ENCODE measurements at regions not wholly inside any gene's neighbourhood (a gene's known extent, or its start where the extent isn't known, plus 50 kb on each side); places are given as distances from the start of the nearest gene placed in this dataset.

GRCh38 chr13:105329359-105329758 is 1206.1 kb downstream of the EFNB2 start:
- Histone ChIP-seq H3K27ac (no peak overlapping the region), H3K4me1 (peaks cover 0 to 11% (median 0%) of the 10 kb centered on the region in 3 donors), H3K4me3 (no peak overlapping the region), H3K9me3 (no peaks in the 10 kb centered on the region), H3K36me3 (no peaks in the 10 kb centered on the region), H3K27me3 (no peaks in the 10 kb centered on the region)
- no peak for ATAC-seq
- no peak for TF ChIP-seq CTCF (IDR thresholded peaks at IDR 0.05)
- TF ChIP-seq POLR2AphosphoS5 (IDR thresholded peaks at IDR 0.05) = no peak
- no peak for TF ChIP-seq EP300 (IDR thresholded peaks at IDR 0.05)
- no peak for TF ChIP-seq POLR2A (IDR thresholded peaks at IDR 0.05)
- WGBS, 2 donors (ENCODE audit: low coverage in 1 of 2) = 82 to 100% methylated on average over 1 to 2 of the region's 2 CpGs

- no peaks in the 10 kb centered on the region for H3K9me3 ChIP-seq
- ATAC-seq = no peak
- 87 to 88% methylated on average over 4 of the region's 4 CpGs for WGBS, 2 donors (ENCODE audit: low coverage in 1 of 2)
- H3K4me3 ChIP-seq = no peak overlapping the region
- no peaks in the 10 kb centered on the region for H3K27me3 ChIP-seq
- no peak overlapping the region for H3K27ac ChIP-seq
- H3K36me3 ChIP-seq = no peaks in the 10 kb centered on the region
- no peaks in the 10 kb centered on the region for H3K4me1 ChIP-seq
- no peak for TF ChIP-seq EP300 (IDR thresholded peaks at IDR 0.05)
- no peak for TF ChIP-seq POLR2AphosphoS5 (IDR thresholded peaks at IDR 0.05)
- no peak for TF ChIP-seq CTCF (IDR thresholded peaks at IDR 0.05)
- TF ChIP-seq POLR2A (IDR thresholded peaks at IDR 0.05) = no peak
These were observed 1207.2 kb downstream of the EFNB2 start for GRCh38 chr13:105328212-105328611.

GRCh38 chr13:105327581-105328126 is 1207.8 kb downstream of the EFNB2 start:
- ATAC-seq = no peak
- TF ChIP-seq POLR2AphosphoS5 (IDR thresholded peaks at IDR 0.05) = no peak
- no peak for TF ChIP-seq POLR2A (IDR thresholded peaks at IDR 0.05)
- no peak for TF ChIP-seq EP300 (IDR thresholded peaks at IDR 0.05)
- TF ChIP-seq CTCF (IDR thresholded peaks at IDR 0.05) = no peak
- Histone ChIP-seq H3K27ac (no peak overlapping the region), H3K36me3 (no peaks in the 10 kb centered on the region), H3K4me1 (no peaks in the 10 kb centered on the region), H3K4me3 (no peak overlapping the region), H3K9me3 (no peaks in the 10 kb centered on the region), H3K27me3 (no peaks in the 10 kb centered on the region)
- 63% methylated on average over 3 of the region's 3 CpGs for WGBS, 2 donors (ENCODE audit: low coverage in 1 of 2)

GRCh38 chr13:105319875-105320274 is 1215.6 kb downstream of the EFNB2 start:
- Histone ChIP-seq H3K4me3 (no peak overlapping the region), H3K27me3 (no peaks in the 10 kb centered on the region), H3K27ac (no peak overlapping the region), H3K9me3 (no peaks in the 10 kb centered on the region), H3K36me3 (no peaks in the 10 kb centered on the region), H3K4me1 (no peaks in the 10 kb centered on the region)
- ATAC-seq = no peak
- WGBS, 2 donors (ENCODE audit: low coverage in 1 of 2) = 78 to 80% methylated on average over 4 to 6 of the region's 6 CpGs
- TF ChIP-seq CTCF (IDR thresholded peaks at IDR 0.05) (no peak), POLR2A (IDR thresholded peaks at IDR 0.05) (no peak), POLR2AphosphoS5 (IDR thresholded peaks at IDR 0.05) (no peak), EP300 (IDR thresholded peaks at IDR 0.05) (no peak)

GRCh38 chr13:105316731-105317130 is 1218.7 kb downstream of the EFNB2 start:
- Histone ChIP-seq H3K27ac (no peak overlapping the region), H3K36me3 (no peaks in the 10 kb centered on the region), H3K9me3 (no peaks in the 10 kb centered on the region), H3K27me3 (no peaks in the 10 kb centered on the region), H3K4me3 (no peak overlapping the region), H3K4me1 (no peaks in the 10 kb centered on the region)
- no peak for ATAC-seq
- WGBS, 2 donors (ENCODE audit: low coverage in 1 of 2) = 68 to 90% methylated on average over 3 to 4 of the region's 4 CpGs
- TF ChIP-seq POLR2A (IDR thresholded peaks at IDR 0.05) (no peak), POLR2AphosphoS5 (IDR thresholded peaks at IDR 0.05) (no peak), EP300 (IDR thresholded peaks at IDR 0.05) (no peak), CTCF (IDR thresholded peaks at IDR 0.05) (no peak)

Measured in gastroesophageal sphincter (tissue), 4 donors.